ENCODE measurements at regions not wholly inside any gene's neighbourhood (a gene's known extent, or its start where the extent isn't known, plus 50 kb on each side); places are given as distances from the start of the nearest gene placed in this dataset.

DNA sequence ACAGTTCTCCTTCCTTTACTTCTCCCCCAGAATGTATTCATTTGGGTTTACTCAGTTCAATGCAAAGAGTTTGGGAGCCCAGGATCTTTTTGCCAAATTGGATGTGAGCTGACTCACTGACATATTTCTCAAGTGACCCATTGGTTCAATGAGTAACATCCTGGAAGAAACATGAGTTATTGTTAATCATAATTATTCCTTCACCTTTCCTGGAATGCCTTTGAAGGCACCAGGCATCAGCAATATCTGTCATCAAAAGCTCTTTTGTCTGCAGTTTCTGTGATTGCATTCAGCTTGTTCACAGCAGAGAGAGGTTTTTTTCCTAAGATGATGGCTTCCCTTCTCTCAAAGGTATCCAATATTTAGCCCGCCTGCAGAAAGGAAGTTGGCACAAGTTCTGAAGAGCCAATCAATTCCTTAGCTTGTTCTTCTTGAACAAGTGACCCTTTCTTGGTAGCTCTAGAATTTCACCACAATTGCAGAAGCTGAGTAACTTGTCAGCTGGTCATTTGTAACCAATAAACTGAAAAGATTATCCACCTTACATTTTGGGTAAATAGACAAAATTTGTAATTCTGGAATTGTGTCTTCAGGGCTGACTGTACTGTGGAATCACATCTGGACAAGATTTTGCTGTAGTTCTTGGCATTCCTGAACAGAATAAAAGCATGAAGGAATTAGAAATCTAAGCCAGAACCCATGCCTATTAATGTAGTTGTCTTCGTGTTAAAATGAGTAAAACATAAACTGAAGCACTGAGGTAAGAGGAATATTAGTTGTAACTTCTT, 72.2 kb upstream of the TMEM17 start:
- no peak overlapping the region for H3K27ac ChIP-seq (ENCODE audit: low read depth in 2 of 2, low read length in 2 of 2)
- no peak for FAIRE-seq
- no peak overlapping the region for H3K9ac ChIP-seq (ENCODE audit: low read length in 3 of 3)
- H3K9me3 ChIP-seq (ENCODE audit: control insufficient read depth in 2 of 3, insufficient read depth in 1 of 3, low read length in 3 of 3), result no peaks in the 10 kb centered on the region
- no peaks in the 10 kb centered on the region for H3K36me3 ChIP-seq (ENCODE audit: control insufficient read depth in 2 of 3, insufficient read depth in 3 of 3, low read length in 3 of 3)
- intact Hi-C loops (cut with DNase I), result no loop called here
- H3K4me3 ChIP-seq (ENCODE audit: low read length in 3 of 3), result no peak overlapping the region
- TF ChIP-seq, protein P1, sequence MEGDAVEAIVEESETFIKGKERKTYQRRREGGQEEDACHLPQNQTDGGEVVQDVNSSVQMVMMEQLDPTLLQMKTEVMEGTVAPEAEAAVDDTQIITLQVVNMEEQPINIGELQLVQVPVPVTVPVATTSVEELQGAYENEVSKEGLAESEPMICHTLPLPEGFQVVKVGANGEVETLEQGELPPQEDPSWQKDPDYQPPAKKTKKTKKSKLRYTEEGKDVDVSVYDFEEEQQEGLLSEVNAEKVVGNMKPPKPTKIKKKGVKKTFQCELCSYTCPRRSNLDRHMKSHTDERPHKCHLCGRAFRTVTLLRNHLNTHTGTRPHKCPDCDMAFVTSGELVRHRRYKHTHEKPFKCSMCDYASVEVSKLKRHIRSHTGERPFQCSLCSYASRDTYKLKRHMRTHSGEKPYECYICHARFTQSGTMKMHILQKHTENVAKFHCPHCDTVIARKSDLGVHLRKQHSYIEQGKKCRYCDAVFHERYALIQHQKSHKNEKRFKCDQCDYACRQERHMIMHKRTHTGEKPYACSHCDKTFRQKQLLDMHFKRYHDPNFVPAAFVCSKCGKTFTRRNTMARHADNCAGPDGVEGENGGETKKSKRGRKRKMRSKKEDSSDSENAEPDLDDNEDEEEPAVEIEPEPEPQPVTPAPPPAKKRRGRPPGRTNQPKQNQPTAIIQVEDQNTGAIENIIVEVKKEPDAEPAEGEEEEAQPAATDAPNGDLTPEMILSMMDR (IDR thresholded peaks at IDR 0.05; ENCODE audit: borderline replicate concordance, extremely low read depth, insufficient read depth), result no peak
- peaks cover 0 to 2% (median 0%) of the 10 kb centered on the region in 3 donors for H3K4me1 ChIP-seq (ENCODE audit: control insufficient read depth in 2 of 3, insufficient read depth in 2 of 3, low read depth in 1 of 3, low read length in 3 of 3)
- DNase-seq, result no peak
- no peaks in the 10 kb centered on the region for H3K27me3 ChIP-seq (ENCODE audit: control insufficient read depth, insufficient read depth, low read length)

DNA sequence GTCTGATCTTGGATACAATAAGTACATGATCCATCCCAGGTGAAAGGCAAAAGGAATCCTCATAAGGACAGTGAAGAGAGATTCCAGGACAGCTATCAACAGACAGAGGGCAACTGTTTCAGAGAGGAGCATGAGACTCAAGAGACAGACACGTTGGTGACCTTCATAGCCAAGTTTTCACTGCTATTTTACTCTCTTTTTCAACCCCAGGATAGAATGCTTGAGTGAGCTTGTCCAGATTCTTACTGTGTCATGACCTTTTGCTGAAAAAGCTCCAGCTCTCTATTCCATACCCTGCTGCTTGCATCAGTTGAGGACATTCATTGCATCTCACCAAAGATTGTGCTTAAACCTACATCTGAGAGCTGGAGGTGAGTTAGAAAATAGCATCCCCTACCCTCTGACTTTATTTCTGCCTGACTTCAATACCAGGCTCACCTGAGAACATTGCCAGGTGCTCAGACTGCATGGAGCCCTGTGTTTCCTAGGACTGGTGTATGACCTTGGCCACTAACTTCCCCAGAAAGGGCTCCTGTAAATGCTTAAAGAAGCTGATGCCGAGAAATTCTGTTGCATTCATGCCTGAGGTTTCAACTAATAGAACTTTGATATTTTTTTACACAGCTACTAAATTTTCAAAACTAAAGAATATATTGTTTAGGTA, 70.4 kb upstream of the TMEM17 start:
- FAIRE-seq (no peak), DNase-seq (no peak)
- Histone ChIP-seq H3K36me3 (ENCODE audit: control insufficient read depth in 2 of 3, insufficient read depth in 3 of 3, low read length in 3 of 3) (no peaks in the 10 kb centered on the region), H3K27ac (ENCODE audit: low read depth in 2 of 2, low read length in 2 of 2) (no peak overlapping the region), H3K9ac (ENCODE audit: low read length in 3 of 3) (no peak overlapping the region), H3K4me1 (ENCODE audit: control insufficient read depth in 2 of 3, insufficient read depth in 2 of 3, low read depth in 1 of 3, low read length in 3 of 3) (peaks cover 0 to 2% (median 0%) of the 10 kb centered on the region in 3 donors), H3K27me3 (ENCODE audit: control insufficient read depth, insufficient read depth, low read length) (no peaks in the 10 kb centered on the region), H3K4me3 (ENCODE audit: low read length in 3 of 3) (no peak overlapping the region), H3K9me3 (ENCODE audit: control insufficient read depth in 2 of 3, insufficient read depth in 1 of 3, low read length in 3 of 3) (no peaks in the 10 kb centered on the region)
- TF ChIP-seq, protein P1 (IDR thresholded peaks at IDR 0.05; ENCODE audit: borderline replicate concordance, extremely low read depth, insufficient read depth), result no peak
- intact Hi-C loops (cut with DNase I), result no loop called here

- Histone ChIP-seq H3K9me3 (ENCODE audit: control insufficient read depth in 2 of 3, insufficient read depth in 1 of 3, low read length in 3 of 3) (no peaks in the 10 kb centered on the region), H3K4me1 (ENCODE audit: control insufficient read depth in 2 of 3, insufficient read depth in 2 of 3, low read depth in 1 of 3, low read length in 3 of 3) (peaks cover 4 to 12% (median 8%) of the 10 kb centered on the region in 3 donors), H3K27ac (ENCODE audit: low read depth in 2 of 2, low read length in 2 of 2) (no peak overlapping the region), H3K27me3 (ENCODE audit: control insufficient read depth, insufficient read depth, low read length) (no peaks in the 10 kb centered on the region), H3K9ac (ENCODE audit: low read length in 3 of 3) (no peak overlapping the region), H3K36me3 (ENCODE audit: control insufficient read depth in 2 of 3, insufficient read depth in 3 of 3, low read length in 3 of 3) (no peaks in the 10 kb centered on the region), H3K4me3 (ENCODE audit: low read length in 3 of 3) (no peak overlapping the region)
- TF ChIP-seq, protein P1 (IDR thresholded peaks at IDR 0.05; ENCODE audit: borderline replicate concordance, extremely low read depth, insufficient read depth), result no peak
- intact Hi-C loops (cut with DNase I), result no loop called here
- no peak for FAIRE-seq
- no peak for DNase-seq
These were observed 67.9 kb upstream of the TMEM17 start for GRCh38 chr2:62573936-62574335.
